ENCODE measurements at regions not wholly inside any gene's neighbourhood (a gene's known extent, or its start where the extent isn't known, plus 50 kb on each side); places are given as distances from the start of the nearest gene placed in this dataset.

DNA sequence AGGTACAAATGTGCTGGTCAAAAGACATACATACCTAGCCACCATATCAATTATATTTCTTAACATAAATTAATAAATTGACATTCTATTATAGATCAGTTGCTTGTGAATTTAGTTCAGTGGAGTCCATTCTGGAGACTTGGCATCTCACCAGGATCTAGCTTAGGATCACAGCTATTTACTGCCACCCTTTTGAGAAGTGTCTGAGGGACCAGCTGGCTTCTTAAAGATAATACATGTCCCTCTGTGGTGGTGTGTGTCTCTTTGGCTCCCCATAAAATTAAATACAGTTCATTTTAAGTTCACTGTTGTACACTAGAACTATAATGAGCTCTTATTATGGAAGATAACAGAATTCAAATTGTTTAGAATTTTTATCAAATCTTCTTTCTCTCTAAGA is 290.7 kb downstream of the PRELID2 start:
- TF ChIP-seq, protein P1, sequence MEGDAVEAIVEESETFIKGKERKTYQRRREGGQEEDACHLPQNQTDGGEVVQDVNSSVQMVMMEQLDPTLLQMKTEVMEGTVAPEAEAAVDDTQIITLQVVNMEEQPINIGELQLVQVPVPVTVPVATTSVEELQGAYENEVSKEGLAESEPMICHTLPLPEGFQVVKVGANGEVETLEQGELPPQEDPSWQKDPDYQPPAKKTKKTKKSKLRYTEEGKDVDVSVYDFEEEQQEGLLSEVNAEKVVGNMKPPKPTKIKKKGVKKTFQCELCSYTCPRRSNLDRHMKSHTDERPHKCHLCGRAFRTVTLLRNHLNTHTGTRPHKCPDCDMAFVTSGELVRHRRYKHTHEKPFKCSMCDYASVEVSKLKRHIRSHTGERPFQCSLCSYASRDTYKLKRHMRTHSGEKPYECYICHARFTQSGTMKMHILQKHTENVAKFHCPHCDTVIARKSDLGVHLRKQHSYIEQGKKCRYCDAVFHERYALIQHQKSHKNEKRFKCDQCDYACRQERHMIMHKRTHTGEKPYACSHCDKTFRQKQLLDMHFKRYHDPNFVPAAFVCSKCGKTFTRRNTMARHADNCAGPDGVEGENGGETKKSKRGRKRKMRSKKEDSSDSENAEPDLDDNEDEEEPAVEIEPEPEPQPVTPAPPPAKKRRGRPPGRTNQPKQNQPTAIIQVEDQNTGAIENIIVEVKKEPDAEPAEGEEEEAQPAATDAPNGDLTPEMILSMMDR (IDR thresholded peaks at IDR 0.05): no peak
- TF ChIP-seq ZFX (IDR thresholded peaks at IDR 0.05; ENCODE audit: borderline replicate concordance): no peak

Measured in 22Rv1 (cell line).